Left ventricle myocardium inferior (tissue), 1 donor: ENCODE measurements at regions not wholly inside any gene's neighbourhood (a gene's known extent, or its start where the extent isn't known, plus 50 kb on each side); places are given as distances from the start of the nearest gene placed in this dataset.

Experiments used
- DNase-seq: peaks from one replicate; pipeline ENCODE4 v3.0.0-alpha.2; 2020
- H3K27ac ChIP-seq: fragments of 200-600 bp; replicated peaks from 2 replicates; pipeline ENCODE4 v1.8.0; 2021
- H3K27me3 ChIP-seq: fragments of 200-600 bp; 2 replicates; pipeline ENCODE4 v1.8.0; 2021; ENCODE audit warnings: low read depth
- H3K36me3 ChIP-seq: fragments of 200-600 bp; 2 replicates; pipeline ENCODE4 v1.8.0; 2021
- H3K4me1 ChIP-seq: fragments of 200-600 bp; 2 replicates; pipeline ENCODE4 v1.8.0; 2021
- H3K4me3 ChIP-seq: fragments of 200-600 bp; 2 replicates; pipeline ENCODE4 v1.8.0; 2021; ENCODE audit warnings: mild to moderate bottlenecking, moderate library complexity
- H3K9me3 ChIP-seq: fragments of 200-600 bp; replicated peaks from 2 replicates; pipeline ENCODE4 v1.8.0; 2021
- CTCF ChIP-seq: fragments of 200-600 bp; IDR thresholded peaks from 2 replicates; pipeline ENCODE4 v1.8.0; 2021; ENCODE audit warnings: antibody characterized with exemption, mild to moderate bottlenecking, borderline replicate concordance
- intact Hi-C: fragments of 100-400 bp; cut with micrococcal nuclease; formaldehyde crosslinking; loops from one replicate; pipeline ENCODE4 v1.11.0; 2022
- donor health status: DM: no; HTN: yes; CAD: no; lungs with severe emphysema.

- TF ChIP-seq CTCF: no peak
- H3K36me3 ChIP-seq: no peaks in the 10 kb centered on the region
- intact Hi-C loops: no loop called here
- DNase-seq: no peak
- H3K9me3 ChIP-seq: no peaks in the 10 kb centered on the region
- no peak overlapping the region for H3K4me3 ChIP-seq
- H3K4me1 ChIP-seq: no peaks in the 10 kb centered on the region
- no peak overlapping the region for H3K27ac ChIP-seq
- peaks cover 28% of the 10 kb centered on the region for H3K27me3 ChIP-seq
These were observed 83.9 kb upstream of the SYNDIG1 start for GRCh38 chr20:24385547-24385946.

GRCh38 chr20:24384865-24385264, 84.6 kb upstream of the SYNDIG1 start:
- intact Hi-C loops: no loop called here
- no peak for TF ChIP-seq CTCF
- Histone ChIP-seq H3K27ac (no peak overlapping the region), H3K27me3 (peaks cover 23% of the 10 kb centered on the region), H3K36me3 (no peaks in the 10 kb centered on the region), H3K4me3 (no peak overlapping the region), H3K9me3 (no peaks in the 10 kb centered on the region), H3K4me1 (no peaks in the 10 kb centered on the region)
- no peak for DNase-seq

- DNase-seq: no peak
- Histone ChIP-seq H3K9me3 (no peaks in the 10 kb centered on the region), H3K27me3 (peaks cover 16% of the 10 kb centered on the region), H3K36me3 (no peaks in the 10 kb centered on the region), H3K4me3 (no peak overlapping the region), H3K4me1 (no peaks in the 10 kb centered on the region), H3K27ac (no peak overlapping the region)
- intact Hi-C loops: no loop called here
- TF ChIP-seq CTCF: no peak
These were observed 86.7 kb upstream of the SYNDIG1 start for GRCh38 chr20:24382743-24383142.

- Histone ChIP-seq H3K9me3 (no peaks in the 10 kb centered on the region), H3K4me1 (no peaks in the 10 kb centered on the region), H3K27me3 (peaks cover 16% of the 10 kb centered on the region), H3K27ac (no peak overlapping the region), H3K4me3 (no peak overlapping the region), H3K36me3 (no peaks in the 10 kb centered on the region)
- TF ChIP-seq CTCF: no peak
- intact Hi-C loops: no loop called here
- DNase-seq: no peak
These were observed 87.1 kb upstream of the SYNDIG1 start for GRCh38 chr20:24382331-24382730.

- TF ChIP-seq CTCF: no peak
- H3K9me3 ChIP-seq: no peaks in the 10 kb centered on the region
- H3K27ac ChIP-seq: no peak overlapping the region
- no peaks in the 10 kb centered on the region for H3K36me3 ChIP-seq
- peaks cover 16% of the 10 kb centered on the region for H3K27me3 ChIP-seq
- H3K4me1 ChIP-seq: no peaks in the 10 kb centered on the region
- no peak overlapping the region for H3K4me3 ChIP-seq
- no peak for DNase-seq
- intact Hi-C loops: no loop called here
These were observed 87.5 kb upstream of the SYNDIG1 start for GRCh38 chr20:24381886-24382285.

GRCh38 chr20:24379484-24379927, 89.9 kb upstream of the SYNDIG1 start:
- no peaks in the 10 kb centered on the region for H3K36me3 ChIP-seq
- peak; percentile 24 for DNase-seq
- TF ChIP-seq CTCF: no peak
- no peaks in the 10 kb centered on the region for H3K9me3 ChIP-seq
- no peak overlapping the region for H3K27ac ChIP-seq
- no peaks in the 10 kb centered on the region for H3K4me1 ChIP-seq
- intact Hi-C loops: no loop called here
- H3K27me3 ChIP-seq: peaks cover 16% of the 10 kb centered on the region
- no peak overlapping the region for H3K4me3 ChIP-seq
